ENCODE measurements at regions not wholly inside any gene's neighbourhood (a gene's known extent, or its start where the extent isn't known, plus 50 kb on each side); places are given as distances from the start of the nearest gene placed in this dataset.

- H3K27ac ChIP-seq, result no peak overlapping the region
- ATAC-seq, result no peak
- peaks cover 0 to 3% (median 0%) of the 10 kb centered on the region in 12 donors for H3K9me3 ChIP-seq
- H3K4me1 ChIP-seq, result no peaks in the 10 kb centered on the region
- DNase-seq, result no peak
- intact Hi-C loops (cut with DNase I), result no loop called here
- 69 to 89% (median 79%) methylated on average over 1 of the region's 1 CpG for WGBS, 4 donors
- no peak overlapping the region for H3K4me3 ChIP-seq
- no peaks in the 10 kb centered on the region for H3K27me3 ChIP-seq
- TF ChIP-seq CTCF (IDR thresholded peaks at IDR 0.05) (no peak), POLR2A (IDR thresholded peaks at IDR 0.05) (no peak)
- no peaks in the 10 kb centered on the region for H3K36me3 ChIP-seq
These were observed 566.8 kb upstream of the TMPRSS15 start for GRCh38 chr21:18970416-18970815.

- Histone ChIP-seq H3K27me3 (no peaks in the 10 kb centered on the region), H3K27ac (no peak overlapping the region), H3K4me3 (no peak overlapping the region), H3K4me1 (no peaks in the 10 kb centered on the region), H3K9me3 (peaks cover 0 to 3% (median 0%) of the 10 kb centered on the region in 12 donors), H3K36me3 (no peaks in the 10 kb centered on the region)
- no peak for TF ChIP-seq POLR2A (IDR thresholded peaks at IDR 0.05)
- no peak for TF ChIP-seq CTCF (IDR thresholded peaks at IDR 0.05)
- DNase-seq (no peak), ATAC-seq (no peak)
- intact Hi-C loops (cut with DNase I), result no loop called here
- WGBS, 4 donors, result 0 to 42% (median 12%) methylated on average over 1 of the region's 1 CpG
These were observed 567.4 kb upstream of the TMPRSS15 start for GRCh38 chr21:18970941-18971340.

GRCh38 chr21:18985584-18985983, 582.0 kb upstream of the TMPRSS15 start:
- H3K27me3 ChIP-seq, result no peaks in the 10 kb centered on the region
- H3K27ac ChIP-seq, result peak overlapping the region in 1 of 12 donors; percentile 52
- no peaks in the 10 kb centered on the region for H3K36me3 ChIP-seq
- H3K9me3 ChIP-seq, result peaks cover 0 to 20% (median 0%) of the 10 kb centered on the region in 12 donors
- DNase-seq, result no peak
- no peaks in the 10 kb centered on the region for H3K4me1 ChIP-seq
- no peak for ATAC-seq
- intact Hi-C loops (cut with DNase I), result no loop called here
- no peak overlapping the region for H3K4me3 ChIP-seq
- TF ChIP-seq CTCF (IDR thresholded peaks at IDR 0.05) (no peak), POLR2A (IDR thresholded peaks at IDR 0.05) (no peak)

- Histone ChIP-seq H3K4me1 (no peaks in the 10 kb centered on the region), H3K27ac (peak overlapping the region in 1 of 12 donors; percentile 61), H3K4me3 (no peak overlapping the region), H3K36me3 (no peaks in the 10 kb centered on the region), H3K27me3 (no peaks in the 10 kb centered on the region), H3K9me3 (peaks cover 0 to 20% (median 0%) of the 10 kb centered on the region in 12 donors)
- DNase-seq, result no peak
- ATAC-seq, result no peak
- intact Hi-C loops (cut with DNase I), result no loop called here
- WGBS, 4 donors, result 36 to 47% (median 43%) methylated on average over 4 of the region's 4 CpGs
- TF ChIP-seq CTCF (IDR thresholded peaks at IDR 0.05), result no peak
- no peak for TF ChIP-seq POLR2A (IDR thresholded peaks at IDR 0.05)
These were observed 582.6 kb upstream of the TMPRSS15 start for GRCh38 chr21:18986197-18986596.

Measured in heart left ventricle (tissue), 16 donors.